Medulla oblongata (tissue), 1 donor: ENCODE measurements at regions not wholly inside any gene's neighbourhood (a gene's known extent, or its start where the extent isn't known, plus 50 kb on each side); places are given as distances from the start of the nearest gene placed in this dataset.
"Not testable (repeated sequence)": the region's sequence is repeated elsewhere in the genome, so short reads cannot be mapped to it uniquely, and the experiment has no call there.

ENCODE experiments used
- DNase-seq: peaks from one replicate; pipeline ENCODE4 v3.0.0-alpha.2; 2015; ENCODE audit errors: extremely low spot score

- no peak for DNase-seq
These were observed 1140.3 kb downstream of the TBC1D22A start for GRCh38 chr22:47902646-47903180.

- DNase-seq = no peak
These were observed 1139.5 kb downstream of the TBC1D22A start for GRCh38 chr22:47901911-47902310.

- DNase-seq = no peak
These were observed 1137.4 kb downstream of the TBC1D22A start for GRCh38 chr22:47899894-47900293.

- DNase-seq = no peak
These were observed 1136.5 kb downstream of the TBC1D22A start for GRCh38 chr22:47898946-47899345.

DNA sequence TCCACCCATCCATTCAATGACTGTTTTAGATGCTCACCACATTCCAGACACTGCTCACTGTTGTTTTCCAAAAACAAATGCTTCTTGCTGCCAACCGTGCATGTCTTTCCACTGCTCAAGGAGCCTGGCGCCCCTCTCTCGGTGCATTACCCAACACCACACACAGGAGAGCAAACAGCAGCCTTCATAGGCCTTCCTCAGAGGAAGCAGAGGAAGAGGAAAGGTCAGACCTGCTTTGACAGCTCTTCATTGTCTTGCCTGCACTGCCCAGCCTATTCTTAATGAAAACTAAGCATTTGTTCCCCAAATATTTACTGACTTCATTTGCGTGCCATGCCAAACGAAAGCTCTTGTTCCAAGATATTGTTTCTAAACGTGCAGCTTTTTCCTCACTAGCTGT is 1129.2 kb downstream of the TBC1D22A start:
- DNase-seq = no peak

- no peak for DNase-seq
These were observed 1126.4 kb downstream of the TBC1D22A start for GRCh38 chr22:47888817-47889216.

GRCh38 chr22:47884775-47885174 is 1122.3 kb downstream of the TBC1D22A start:
- no peak for DNase-seq

- DNase-seq = no peak
These were observed 1121.8 kb downstream of the TBC1D22A start for GRCh38 chr22:47884200-47884599.

GRCh38 chr22:47883757-47884156 is 1121.3 kb downstream of the TBC1D22A start:
- DNase-seq = no peak

DNA sequence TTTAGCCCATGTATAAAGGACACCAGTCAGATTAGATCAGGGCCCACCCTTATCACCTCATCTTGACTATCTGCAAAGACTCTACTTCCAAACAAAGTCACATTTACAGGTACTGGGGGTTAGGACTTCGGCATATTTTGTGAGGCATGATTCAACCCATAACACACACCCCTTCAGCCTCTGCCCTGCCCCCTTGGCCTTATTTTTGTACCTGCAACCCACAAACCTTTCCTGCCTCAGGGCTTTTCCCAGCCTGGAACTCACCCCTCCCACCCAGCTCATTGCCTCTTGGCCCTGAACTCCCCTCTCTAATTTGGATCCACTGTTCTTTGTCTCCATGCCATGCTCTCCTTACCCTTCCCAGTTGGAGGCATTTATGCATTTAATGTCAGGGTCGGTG is 1116.9 kb downstream of the TBC1D22A start:
- no peak for DNase-seq

DNA sequence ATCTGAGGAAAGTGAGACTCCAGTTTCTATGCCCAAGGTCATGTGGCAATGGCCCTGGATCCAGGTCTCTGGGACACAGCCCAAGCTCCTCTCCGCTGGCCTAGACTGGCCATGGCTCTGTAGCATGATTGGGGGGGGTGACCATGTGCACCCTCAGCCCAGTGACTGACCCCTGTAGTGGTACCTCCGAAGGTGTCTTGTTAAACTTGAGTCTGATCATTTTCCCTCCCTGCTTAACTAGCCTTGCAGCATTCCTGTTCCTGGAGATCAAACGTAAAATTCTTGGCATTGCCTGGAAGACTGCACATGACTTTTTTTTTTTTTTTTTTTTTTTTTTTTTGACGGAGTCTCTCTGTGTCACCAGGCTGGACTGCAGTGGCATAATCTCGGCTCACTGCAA is 1116.0 kb downstream of the TBC1D22A start:
- no peak for DNase-seq

GRCh38 chr22:47872761-47873535 is 1110.5 kb downstream of the TBC1D22A start:
- DNase-seq = no peak

DNA sequence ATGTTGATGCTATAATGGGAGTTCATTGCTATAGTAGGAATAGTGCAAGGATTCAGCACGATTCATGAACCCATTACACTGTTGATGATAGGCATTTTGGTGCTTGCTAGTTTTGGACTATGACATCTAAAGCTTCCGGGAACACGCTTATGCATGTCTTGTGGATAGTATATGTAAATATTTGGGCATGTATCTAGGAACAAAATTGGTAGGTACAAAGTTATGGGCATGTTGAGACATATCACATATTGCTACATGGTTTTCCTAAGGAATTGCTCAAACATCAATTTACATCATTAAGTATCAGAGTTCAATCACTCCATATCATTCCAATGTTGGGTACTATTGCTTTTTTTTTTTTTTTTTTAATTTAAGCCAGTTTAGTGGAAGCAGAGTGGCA is 1103.2 kb downstream of the TBC1D22A start:
- no peak for DNase-seq

DNA sequence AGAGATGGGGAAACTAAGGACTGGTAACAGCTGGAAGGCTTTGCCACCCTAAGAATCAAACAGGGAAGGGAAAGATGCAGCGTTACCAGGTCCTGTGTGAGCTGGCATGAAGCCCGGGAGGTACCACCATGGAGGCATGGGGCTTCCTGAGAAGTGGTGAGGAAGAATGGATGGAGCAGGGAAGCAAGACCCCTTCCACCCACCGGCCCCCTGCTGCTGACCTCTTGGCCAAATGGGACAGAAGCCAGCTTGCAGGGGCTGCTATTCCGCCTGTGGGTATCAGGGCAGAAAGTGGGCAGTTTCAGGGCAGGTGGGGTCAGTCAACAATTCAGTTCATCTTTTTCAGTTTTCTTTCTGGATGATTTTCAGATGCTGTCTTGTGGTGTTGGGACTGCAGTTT is 1099.9 kb downstream of the TBC1D22A start:
- no peak for DNase-seq

- DNase-seq = not testable (repeated sequence)
These were observed 1098.5 kb downstream of the TBC1D22A start for GRCh38 chr22:47860907-47861306.

GRCh38 chr22:47859881-47860525 is 1097.6 kb downstream of the TBC1D22A start:
- DNase-seq = no peak

GRCh38 chr22:47858773-47859306 is 1096.4 kb downstream of the TBC1D22A start:
- no peak for DNase-seq

- no peak for DNase-seq
These were observed 1092.2 kb downstream of the TBC1D22A start for GRCh38 chr22:47854680-47855079.

GRCh38 chr22:47854251-47854650 is 1091.8 kb downstream of the TBC1D22A start:
- DNase-seq = no peak

DNA sequence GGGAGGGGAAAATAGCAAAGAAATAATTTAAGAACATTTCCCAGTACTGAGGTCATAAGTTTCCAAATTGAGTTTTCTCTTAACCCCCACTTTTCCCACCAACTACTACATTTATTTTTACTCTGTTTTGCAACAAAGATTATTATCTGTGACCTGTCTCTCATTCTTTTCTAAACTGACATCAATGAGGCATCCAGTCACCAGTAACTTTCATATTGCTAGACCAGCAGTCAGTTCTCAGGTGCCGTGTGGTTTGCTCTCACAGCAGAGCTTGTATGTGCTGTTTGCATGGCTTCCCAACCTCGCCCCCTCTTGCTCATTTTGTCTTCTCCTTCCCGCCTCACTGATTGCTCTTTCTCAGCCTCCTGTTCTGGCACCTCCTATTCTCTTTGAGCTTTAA is 1091.3 kb downstream of the TBC1D22A start:
- DNase-seq = no peak

DNA sequence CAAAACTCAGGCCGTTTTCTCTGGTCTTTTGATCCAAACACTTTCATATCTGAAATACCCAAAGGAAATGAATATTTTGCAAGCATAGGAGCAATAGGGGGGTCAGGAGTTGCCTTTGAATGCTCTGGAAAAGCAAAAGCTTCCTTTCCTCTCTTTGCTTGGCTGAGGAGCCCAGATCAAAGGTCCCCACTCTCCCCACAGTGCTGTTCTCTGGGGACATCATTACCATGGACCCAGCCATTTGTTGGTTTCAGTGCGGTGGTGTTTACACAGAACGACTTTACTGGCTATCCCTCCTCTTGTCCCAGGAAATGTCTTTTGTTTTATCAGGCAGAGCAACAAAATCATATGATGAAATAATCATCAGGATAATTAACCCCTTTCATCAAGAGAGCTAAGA is 1089.1 kb downstream of the TBC1D22A start:
- DNase-seq = no peak

- no peak for DNase-seq
These were observed 1088.2 kb downstream of the TBC1D22A start for GRCh38 chr22:47850644-47851151.

DNA sequence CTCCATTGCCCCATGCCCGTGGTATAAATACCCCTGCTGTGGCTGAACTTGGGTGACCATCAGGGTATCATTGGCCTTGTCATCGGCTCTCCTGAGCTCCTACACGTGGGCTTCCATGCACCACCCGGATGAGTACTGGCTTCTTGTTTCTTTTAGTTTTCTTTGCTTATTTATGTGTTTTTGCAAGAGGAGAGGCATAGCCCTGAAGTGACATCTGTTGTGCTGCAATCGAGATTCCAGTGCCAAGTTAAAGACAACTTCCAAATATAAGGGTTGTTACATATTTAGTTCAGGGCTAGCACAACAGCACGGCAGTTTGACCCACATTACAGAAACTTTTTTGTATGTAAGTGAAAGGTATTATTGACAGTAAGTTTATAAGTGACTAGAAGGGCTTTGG is 1087.1 kb downstream of the TBC1D22A start:
- no peak for DNase-seq
